ENCODE measurements at regions not wholly inside any gene's neighbourhood (a gene's known extent, or its start where the extent isn't known, plus 50 kb on each side); places are given as distances from the start of the nearest gene placed in this dataset.
"Not testable (repeated sequence)": the region's sequence is repeated elsewhere in the genome, so short reads cannot be mapped to it uniquely, and the experiment has no call there.

DNA sequence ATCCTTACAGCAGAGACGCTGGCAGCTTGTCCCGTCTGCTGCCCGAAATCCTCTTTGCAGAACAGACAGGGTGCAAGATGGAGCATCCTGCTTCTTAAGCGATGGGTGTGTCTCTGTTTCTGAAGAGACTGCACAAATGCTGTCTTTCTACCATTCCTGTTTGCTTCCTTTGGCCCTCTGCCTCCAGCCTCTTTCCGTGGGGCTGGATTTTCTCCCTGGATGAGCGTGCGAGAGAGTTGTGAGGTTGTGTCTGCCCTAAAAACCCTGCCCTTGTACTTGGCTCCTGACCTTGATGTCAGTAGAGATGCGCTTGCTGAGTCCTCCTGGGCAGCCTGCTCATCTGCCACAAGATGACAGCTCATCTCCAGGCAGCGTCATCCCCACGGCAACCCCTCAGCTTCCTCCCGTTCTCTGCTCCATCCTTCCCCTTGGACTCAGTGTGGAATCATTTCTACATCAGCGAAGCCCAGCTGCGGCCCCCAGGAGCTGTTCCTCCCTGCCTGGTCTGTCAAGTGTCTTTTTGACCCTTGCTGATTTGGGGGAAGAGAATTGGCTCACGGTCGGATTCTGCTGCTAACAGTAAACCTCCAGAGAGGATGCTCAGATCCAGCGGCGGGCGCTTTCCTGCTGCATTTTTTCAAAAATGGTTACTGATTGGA is 246.2 kb downstream of the ASMT start:
- TF ChIP-seq, protein P1, sequence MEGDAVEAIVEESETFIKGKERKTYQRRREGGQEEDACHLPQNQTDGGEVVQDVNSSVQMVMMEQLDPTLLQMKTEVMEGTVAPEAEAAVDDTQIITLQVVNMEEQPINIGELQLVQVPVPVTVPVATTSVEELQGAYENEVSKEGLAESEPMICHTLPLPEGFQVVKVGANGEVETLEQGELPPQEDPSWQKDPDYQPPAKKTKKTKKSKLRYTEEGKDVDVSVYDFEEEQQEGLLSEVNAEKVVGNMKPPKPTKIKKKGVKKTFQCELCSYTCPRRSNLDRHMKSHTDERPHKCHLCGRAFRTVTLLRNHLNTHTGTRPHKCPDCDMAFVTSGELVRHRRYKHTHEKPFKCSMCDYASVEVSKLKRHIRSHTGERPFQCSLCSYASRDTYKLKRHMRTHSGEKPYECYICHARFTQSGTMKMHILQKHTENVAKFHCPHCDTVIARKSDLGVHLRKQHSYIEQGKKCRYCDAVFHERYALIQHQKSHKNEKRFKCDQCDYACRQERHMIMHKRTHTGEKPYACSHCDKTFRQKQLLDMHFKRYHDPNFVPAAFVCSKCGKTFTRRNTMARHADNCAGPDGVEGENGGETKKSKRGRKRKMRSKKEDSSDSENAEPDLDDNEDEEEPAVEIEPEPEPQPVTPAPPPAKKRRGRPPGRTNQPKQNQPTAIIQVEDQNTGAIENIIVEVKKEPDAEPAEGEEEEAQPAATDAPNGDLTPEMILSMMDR (IDR thresholded peaks at IDR 0.05; ENCODE audit: extremely low read depth, insufficient read depth, missing control alignments), result no peak
- no peak for DNase-seq (ENCODE audit: low spot score)
- in situ Hi-C loops (cut with MboI; ENCODE audit: low pct_unique_long_range_greater_than_20kb, low sequenced_read_pairs, unreplicated experiment), result no loop called here

DNA sequence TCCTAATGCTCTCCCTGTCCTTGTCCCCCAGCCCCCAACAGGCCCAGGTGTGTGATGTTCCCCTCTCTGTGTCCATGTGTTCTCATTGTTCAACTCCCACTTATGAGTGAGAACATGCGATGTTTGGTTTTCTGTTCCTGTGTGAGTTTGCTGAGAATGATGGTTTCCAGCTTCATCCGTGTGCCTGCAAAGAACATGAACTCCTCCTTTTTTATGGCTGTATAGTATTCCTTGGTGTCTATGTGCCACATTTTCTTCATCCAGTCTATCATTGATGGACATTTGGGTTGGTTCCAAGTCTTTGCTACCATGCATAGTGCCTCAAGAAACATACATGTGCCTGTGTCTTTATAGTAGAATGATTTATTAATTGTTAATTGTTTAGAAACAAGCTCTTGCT is 249.1 kb downstream of the ASMT start:
- in situ Hi-C loops (cut with MboI; ENCODE audit: low pct_unique_long_range_greater_than_20kb, low sequenced_read_pairs, unreplicated experiment); DNase-seq (ENCODE audit: low spot score): not testable (repeated sequence)

DNA sequence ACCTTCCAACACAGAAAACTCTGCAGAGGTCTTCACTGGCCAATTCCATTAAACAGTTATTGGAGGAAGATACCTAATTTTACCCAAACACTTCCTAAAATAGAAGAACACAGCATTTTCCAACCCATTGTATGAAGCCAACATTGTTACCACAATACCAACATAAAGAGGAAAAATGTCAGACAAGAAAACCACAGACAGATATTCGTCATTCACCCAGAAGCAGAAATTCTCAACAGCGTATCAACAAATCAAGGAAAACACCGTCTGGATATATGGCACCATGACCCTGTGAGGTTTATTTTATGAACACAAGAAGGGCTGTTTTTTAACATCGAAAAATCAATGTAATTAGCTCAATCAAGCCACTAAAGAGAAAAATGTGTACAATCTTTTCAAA is 255.6 kb downstream of the ASMT start:
- in situ Hi-C loops (cut with MboI; ENCODE audit: low pct_unique_long_range_greater_than_20kb, low sequenced_read_pairs, unreplicated experiment), result no loop called here

DNA sequence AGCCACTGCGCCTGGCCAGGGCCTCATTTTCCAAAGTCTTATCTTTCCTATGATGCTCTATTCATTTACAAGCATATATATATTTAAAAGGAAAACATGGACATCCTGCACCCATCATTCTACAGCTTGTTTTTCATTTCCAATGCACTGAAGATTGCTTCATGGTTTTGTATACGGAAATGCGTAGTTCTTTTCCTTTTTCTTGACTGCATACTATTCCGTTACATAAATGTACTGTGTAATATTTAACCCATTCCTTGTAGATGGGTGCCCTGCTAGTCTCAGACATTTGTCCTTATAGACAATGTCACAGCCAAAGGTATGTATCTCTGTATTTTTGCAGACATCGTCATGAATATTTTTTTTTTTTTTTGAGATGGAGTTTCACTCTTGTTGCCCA is 257.0 kb downstream of the ASMT start:
- in situ Hi-C loops (cut with MboI; ENCODE audit: low pct_unique_long_range_greater_than_20kb, low sequenced_read_pairs, unreplicated experiment), result no loop called here
- no peak for DNase-seq (ENCODE audit: low spot score)
- TF ChIP-seq, protein P1 (IDR thresholded peaks at IDR 0.05; ENCODE audit: extremely low read depth, insufficient read depth, missing control alignments), result no peak

More for the DNA sequence above, 255.6 kb downstream of the ASMT start:
- TF ChIP-seq, protein P1 (IDR thresholded peaks at IDR 0.05; ENCODE audit: extremely low read depth, insufficient read depth, missing control alignments), result no peak
- DNase-seq (ENCODE audit: low spot score), result no peak

DNA sequence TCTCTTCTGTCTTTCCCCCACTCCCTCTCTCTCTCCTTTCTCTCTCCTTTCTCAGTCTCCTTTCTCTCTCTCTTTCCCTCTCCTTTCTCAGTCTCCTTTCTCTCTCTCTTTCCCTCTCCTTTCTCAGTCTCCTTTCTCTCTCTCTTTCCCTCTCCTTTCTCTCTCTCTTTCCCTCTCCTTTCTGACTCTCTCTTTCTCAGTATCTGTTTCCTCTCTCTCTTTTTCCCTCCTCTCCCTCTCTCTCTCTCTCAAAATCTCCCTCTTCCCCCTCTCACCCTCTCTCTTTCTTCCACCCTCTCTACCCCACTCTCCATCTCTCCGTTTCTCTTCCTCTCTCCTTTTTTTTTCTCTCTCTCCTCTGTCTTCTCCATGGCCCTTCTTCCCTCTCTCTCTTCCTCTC is 258.8 kb downstream of the ASMT start:
- DNase-seq (ENCODE audit: low spot score), result no peak
- TF ChIP-seq, protein P1 (IDR thresholded peaks at IDR 0.05; ENCODE audit: extremely low read depth, insufficient read depth, missing control alignments), result no peak
- in situ Hi-C loops (cut with MboI; ENCODE audit: low pct_unique_long_range_greater_than_20kb, low sequenced_read_pairs, unreplicated experiment), result no loop called here

DNA sequence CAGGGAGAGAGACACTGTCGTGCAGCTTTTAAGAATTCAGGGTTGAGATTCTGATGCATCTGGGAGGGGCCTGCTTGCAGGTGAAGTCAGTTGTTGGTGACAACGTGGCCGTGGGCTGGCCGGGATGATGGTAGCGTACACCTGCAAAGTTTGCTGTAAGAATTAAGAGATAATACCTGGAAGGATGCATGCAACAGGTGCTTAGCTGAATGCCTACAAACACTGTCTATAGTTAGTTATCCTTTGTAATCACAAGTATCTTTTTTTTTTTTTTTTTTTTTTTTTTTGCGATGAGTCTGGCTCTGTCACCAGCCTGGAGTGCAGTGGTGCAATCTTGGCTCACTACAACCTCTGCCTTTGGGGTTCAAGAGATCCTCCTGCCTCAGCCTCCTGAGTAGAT is 259.6 kb downstream of the ASMT start:
- in situ Hi-C loops (cut with MboI; ENCODE audit: low pct_unique_long_range_greater_than_20kb, low sequenced_read_pairs, unreplicated experiment), result no loop called here
- TF ChIP-seq, protein P1 (IDR thresholded peaks at IDR 0.05; ENCODE audit: extremely low read depth, insufficient read depth, missing control alignments), result no peak
- no peak for DNase-seq (ENCODE audit: low spot score)

DNA sequence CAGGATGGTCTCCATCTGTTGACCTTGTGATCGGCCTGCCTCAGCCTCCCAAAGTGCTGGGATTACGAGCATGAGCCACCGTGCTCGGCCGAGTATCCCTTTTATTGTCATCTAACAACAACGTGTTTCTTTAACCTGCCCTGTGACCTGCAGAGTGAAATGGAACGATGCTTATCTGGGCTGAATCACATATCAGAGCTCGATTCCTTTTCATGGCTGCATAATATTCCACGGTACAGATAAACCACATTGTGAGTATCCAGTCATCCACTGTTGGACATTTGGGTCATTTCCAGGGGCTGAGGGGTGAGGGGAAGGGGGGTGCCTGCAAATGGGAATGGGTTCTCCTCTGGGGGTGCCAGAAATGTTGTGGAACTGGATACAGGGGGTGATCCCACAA is 260.0 kb downstream of the ASMT start:
- DNase-seq (ENCODE audit: low spot score), result no peak
- in situ Hi-C loops (cut with MboI; ENCODE audit: low pct_unique_long_range_greater_than_20kb, low sequenced_read_pairs, unreplicated experiment), result no loop called here
- TF ChIP-seq, protein P1 (IDR thresholded peaks at IDR 0.05; ENCODE audit: extremely low read depth, insufficient read depth, missing control alignments), result no peak

Data from GM13977 (cell line).